Thymus (tissue), 11 donors: ENCODE measurements at regions not wholly inside any gene's neighbourhood (a gene's known extent, or its start where the extent isn't known, plus 50 kb on each side); places are given as distances from the start of the nearest gene placed in this dataset.
"Not testable (repeated sequence)": the region's sequence is repeated elsewhere in the genome, so short reads cannot be mapped to it uniquely, and the experiment has no call there.

Experiments
- DNase-seq, 9 donors: peaks; one replicate each; pipeline ENCODE4 v3.0.0-alpha.2; 2013; ENCODE audit warnings: low spot score in 9 of 9, low read depth in 6 of 9, missing footprints in 1 of 9
- H3K27ac ChIP-seq, 2 donors: one replicate each; pipeline ENCODE4 v1.5.1; 2013; ENCODE audit warnings: control low read depth in 1 of 2, low read depth in 1 of 2, low read length in 1 of 2, mild to moderate bottlenecking in 1 of 2, moderate library complexity in 1 of 2
- H3K27me3 ChIP-seq, 2 donors: one replicate each; pipeline ENCODE4 v1.5.1; 2013; ENCODE audit warnings: low read length in 1 of 2; ENCODE audit not compliant: control insufficient read depth in 2 of 2, insufficient read depth in 1 of 2
- H3K36me3 ChIP-seq, 2 donors: one replicate each; pipeline ENCODE4 v1.5.1; 2013; ENCODE audit warnings: low read length in 1 of 2, mild to moderate bottlenecking in 1 of 2, moderate library complexity in 1 of 2; ENCODE audit not compliant: control insufficient read depth in 2 of 2, insufficient read depth in 2 of 2
- H3K4me1 ChIP-seq, 2 donors: one replicate each; pipeline ENCODE4 v1.5.1; 2013; ENCODE audit warnings: low read length in 2 of 2; ENCODE audit not compliant: control insufficient read depth in 2 of 2, insufficient read depth in 2 of 2
- H3K4me3 ChIP-seq, 2 donors: one replicate each; pipeline ENCODE4 v1.5.1; 2013; ENCODE audit warnings: low read length in 2 of 2, control low read depth in 1 of 2, mild to moderate bottlenecking in 1 of 2
- H3K9me3 ChIP-seq, 2 donors: one replicate each; pipeline ENCODE4 v1.5.1; 2013; ENCODE audit warnings: low read length in 1 of 2, mild to moderate bottlenecking in 1 of 2; ENCODE audit not compliant: control insufficient read depth in 2 of 2, insufficient read depth in 1 of 2
- WGBS: extraction: QIAGEN DNeasy Blood & Tissue Kit; methylation state at CpG from one replicate; pipeline ENCODE4 v1.1.7; 2013; 5-methylcytosine and 5-hydroxymethylcytosine counted together
- donor health status: healthy.

- Histone ChIP-seq H3K27me3 (no peaks in the 10 kb centered on the region), H3K36me3 (no peaks in the 10 kb centered on the region), H3K4me3 (no peak overlapping the region), H3K4me1 (no peaks in the 10 kb centered on the region), H3K27ac (no peak overlapping the region), H3K9me3 (no peaks in the 10 kb centered on the region)
- 77% methylated on average over 16 of the region's 16 CpGs for WGBS
- no peak for DNase-seq
Measured at GRCh38 chrX:40380655-40381488, 199.9 kb upstream of the ATP6AP2 start.

DNA sequence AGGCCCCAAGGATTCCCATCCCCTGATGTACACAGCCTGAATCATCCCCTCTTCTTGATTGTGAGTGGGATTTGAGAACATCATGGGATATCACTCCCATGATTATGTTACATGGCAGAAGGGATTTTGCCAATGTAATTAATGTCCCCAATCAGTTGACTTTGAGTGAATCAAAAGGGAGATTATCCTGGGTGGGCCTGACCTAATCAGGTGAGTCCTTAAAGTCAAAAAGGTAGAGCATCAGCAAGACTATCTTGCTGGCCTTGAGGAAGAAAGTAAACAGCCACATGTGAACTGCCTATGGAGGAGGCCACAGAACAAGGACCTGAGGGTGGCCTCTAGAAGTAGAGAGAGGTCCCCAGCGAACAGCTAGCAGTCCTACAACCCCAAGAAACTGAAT is 203.1 kb upstream of the ATP6AP2 start:
- WGBS = 96% methylated on average over 1 of the region's 1 CpG
- DNase-seq = no peak
- H3K4me3 ChIP-seq = no peak overlapping the region

GRCh38 chrX:40374486-40374885 is 206.3 kb upstream of the ATP6AP2 start:
- DNase-seq = no peak
- Histone ChIP-seq H3K4me1 (no peaks in the 10 kb centered on the region), H3K36me3 (no peaks in the 10 kb centered on the region), H3K27ac (no peak overlapping the region), H3K27me3 (no peaks in the 10 kb centered on the region), H3K9me3 (no peaks in the 10 kb centered on the region), H3K4me3 (no peak overlapping the region)
- 93% methylated on average over 2 of the region's 2 CpGs for WGBS

More for the DNA sequence above, 203.1 kb upstream of the ATP6AP2 start:
- Histone ChIP-seq H3K36me3 (no peaks in the 10 kb centered on the region), H3K27me3 (no peaks in the 10 kb centered on the region), H3K27ac (no peak overlapping the region), H3K9me3 (no peaks in the 10 kb centered on the region), H3K4me1 (no peaks in the 10 kb centered on the region)

GRCh38 chrX:40373641-40374040 is 207.1 kb upstream of the ATP6AP2 start:
- Histone ChIP-seq H3K9me3 (no peaks in the 10 kb centered on the region), H3K27me3 (no peaks in the 10 kb centered on the region), H3K36me3 (no peaks in the 10 kb centered on the region), H3K27ac (no peak overlapping the region), H3K4me1 (no peaks in the 10 kb centered on the region), H3K4me3 (no peak overlapping the region)
- no peak for DNase-seq

GRCh38 chrX:40373025-40373424 is 207.7 kb upstream of the ATP6AP2 start:
- DNase-seq = no peak
- Histone ChIP-seq H3K4me1 (no peaks in the 10 kb centered on the region), H3K36me3 (no peaks in the 10 kb centered on the region), H3K9me3 (no peaks in the 10 kb centered on the region), H3K4me3 (no peak overlapping the region), H3K27ac (no peak overlapping the region), H3K27me3 (no peaks in the 10 kb centered on the region)
- 99% methylated on average over 4 of the region's 4 CpGs for WGBS

DNA sequence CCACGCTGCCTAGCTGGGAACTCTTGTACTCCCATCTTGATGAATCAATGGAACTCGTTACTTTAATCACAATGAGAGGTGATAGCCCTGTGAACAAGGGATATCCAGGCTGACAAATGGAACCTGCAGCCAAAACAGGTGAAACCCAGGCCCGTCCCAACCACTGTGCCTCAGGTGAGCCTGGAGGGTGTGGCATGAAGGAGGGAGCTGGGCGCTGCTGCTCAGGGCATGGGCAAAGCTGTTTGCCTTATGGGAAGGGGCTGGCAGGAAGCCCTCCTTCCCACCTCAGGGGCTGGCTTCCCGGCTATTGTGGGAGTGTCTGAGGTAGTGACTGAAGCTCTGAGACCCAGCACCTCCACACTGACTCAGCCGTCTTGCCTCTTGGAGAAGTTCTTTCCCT is 209.4 kb upstream of the ATP6AP2 start:
- Histone ChIP-seq H3K4me1 (no peaks in the 10 kb centered on the region), H3K9me3 (no peaks in the 10 kb centered on the region), H3K27me3 (no peaks in the 10 kb centered on the region), H3K36me3 (no peaks in the 10 kb centered on the region), H3K27ac (no peak overlapping the region), H3K4me3 (no peak overlapping the region)
- WGBS = 96% methylated on average over 6 of the region's 6 CpGs
- no peak for DNase-seq

- no peaks in the 10 kb centered on the region for H3K27me3 ChIP-seq
- no peak overlapping the region for H3K4me3 ChIP-seq
- no peak overlapping the region for H3K27ac ChIP-seq
- no peaks in the 10 kb centered on the region for H3K36me3 ChIP-seq
- DNase-seq = no peak
- 94% methylated on average over 6 of the region's 6 CpGs for WGBS
- no peaks in the 10 kb centered on the region for H3K4me1 ChIP-seq
- no peaks in the 10 kb centered on the region for H3K9me3 ChIP-seq
Measured at GRCh38 chrX:40368611-40369061, 212.1 kb upstream of the ATP6AP2 start.

DNA sequence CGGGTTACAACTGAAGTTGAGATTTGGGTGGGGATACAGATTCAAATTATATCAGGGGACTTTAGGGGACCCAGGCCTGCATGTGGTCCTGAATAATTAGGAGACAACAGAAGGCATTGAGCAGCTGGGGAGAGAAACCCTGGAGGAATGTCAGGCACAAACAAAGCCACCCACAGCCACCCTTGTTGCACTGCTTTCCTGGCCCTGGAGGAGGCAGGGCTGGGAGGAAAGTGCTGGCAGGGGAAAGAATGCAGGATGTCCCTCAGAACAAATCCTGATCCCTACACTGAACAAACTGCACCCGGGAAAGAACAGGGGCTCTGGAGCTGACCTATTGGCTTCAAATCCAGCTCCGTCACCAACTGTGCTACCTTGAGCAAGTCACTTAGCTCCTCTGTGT is 214.1 kb upstream of the ATP6AP2 start:
- no peaks in the 10 kb centered on the region for H3K27me3 ChIP-seq
- H3K4me3 ChIP-seq = no peak overlapping the region
- H3K27ac ChIP-seq = no peak overlapping the region
- H3K9me3 ChIP-seq = no peaks in the 10 kb centered on the region
- no peak for DNase-seq
- no peaks in the 10 kb centered on the region for H3K4me1 ChIP-seq
- H3K36me3 ChIP-seq = no peaks in the 10 kb centered on the region
- WGBS = 97% methylated on average over 3 of the region's 3 CpGs

GRCh38 chrX:40362291-40362690 is 218.5 kb upstream of the ATP6AP2 start:
- 98% methylated on average over 14 of the region's 14 CpGs for WGBS
- not testable (repeated sequence) for H3K27me3 ChIP-seq, H3K4me3 ChIP-seq, DNase-seq, H3K4me1 ChIP-seq, H3K9me3 ChIP-seq, H3K36me3 ChIP-seq, H3K27ac ChIP-seq
